GM23248 (cell line): ENCODE measurements at regions not wholly inside any gene's neighbourhood (a gene's known extent, or its start where the extent isn't known, plus 50 kb on each side); places are given as distances from the start of the nearest gene placed in this dataset.

ENCODE experiments used
- EZH2 ChIP-seq: fragments of 200-600 bp; sonication (generic); IDR thresholded peaks from 2 replicates; pipeline ENCODE4 v1.6.1; 2018; ENCODE audit warnings: antibody characterized with exemption, mild to moderate bottlenecking; ENCODE audit not compliant: insufficient read depth, poor library complexity, severe bottlenecking
- EZH2phosphoT487 ChIP-seq: fragments of 200-600 bp; sonication (generic); IDR thresholded peaks from 2 replicates; pipeline ENCODE4 v1.6.1; 2018; ENCODE audit warnings: antibody characterized with exemption, moderate library complexity, mild to moderate bottlenecking, low read depth; ENCODE audit not compliant: insufficient read depth

- TF ChIP-seq EZH2 (no peak), EZH2phosphoT487 (no peak)
These were observed 283.4 kb upstream of the PTGER4 start for GRCh38 chr5:40396317-40396716.
